ENCODE measurements at regions not wholly inside any gene's neighbourhood (a gene's known extent, or its start where the extent isn't known, plus 50 kb on each side); places are given as distances from the start of the nearest gene placed in this dataset.

DNA sequence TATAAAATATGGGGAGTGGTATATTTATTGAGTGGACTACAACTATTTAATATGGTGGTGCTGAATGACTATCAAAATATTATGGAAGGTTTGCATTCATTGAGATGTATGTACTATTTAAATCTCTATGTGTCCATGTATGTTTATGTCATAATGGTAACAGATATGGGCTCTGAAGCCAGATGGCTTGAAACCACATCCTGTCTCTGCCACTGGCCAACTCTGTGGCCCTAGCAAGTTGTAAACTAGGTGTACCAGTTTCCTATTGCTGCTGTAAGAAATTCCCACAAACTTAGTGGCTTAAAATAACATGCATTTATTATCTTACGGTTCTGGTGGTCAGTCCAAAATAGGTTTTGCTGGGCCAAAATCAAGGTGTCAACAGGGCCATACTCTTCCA lies 198.1 kb upstream of the NFE2L3 start:
- Histone ChIP-seq H3K36me3 (ENCODE audit: control insufficient read depth, insufficient read depth, low read length) (no peaks in the 10 kb centered on the region), H3K9me3 (ENCODE audit: control insufficient read depth, low read length) (no peaks in the 10 kb centered on the region), H3K27me3 (ENCODE audit: control insufficient read depth, insufficient read depth, low read length, poor library complexity, severe bottlenecking) (peaks cover 14% of the 10 kb centered on the region), H3K4me3 (ENCODE audit: insufficient read depth, low read depth, low read length) (no peak overlapping the region), H3K27ac (ENCODE audit: insufficient read depth, low read depth, low read length, poor library complexity, severe bottlenecking) (no peak overlapping the region), H3K4me1 (ENCODE audit: control insufficient read depth, insufficient read depth, low read length) (peaks cover 19% of the 10 kb centered on the region)
- WGBS, 2 experiments, result 87 to 95% methylated on average over 1 of the region's 1 CpG

DNA sequence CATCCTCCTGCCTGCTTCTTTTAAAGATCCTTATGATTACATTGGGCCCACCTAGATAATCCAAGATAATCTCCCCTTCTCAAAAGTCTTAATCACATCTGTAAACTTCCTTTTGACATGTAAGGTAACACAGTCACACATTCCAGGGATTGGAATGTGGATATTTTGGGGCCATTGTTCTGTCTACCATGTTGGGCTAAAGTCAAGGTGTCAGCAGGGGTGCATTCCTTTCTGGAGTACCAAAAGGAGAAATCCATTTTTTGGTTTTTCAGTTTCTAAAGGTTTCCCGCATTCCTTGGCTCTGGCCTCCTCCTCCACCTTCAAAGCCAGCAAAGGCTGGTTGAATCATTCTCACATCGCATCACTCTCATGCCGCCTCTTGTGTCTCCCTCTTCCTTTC lies 197.6 kb upstream of the NFE2L3 start:
- 94% methylated on average over 3 of the region's 3 CpGs for WGBS, 2 experiments
- Histone ChIP-seq H3K4me3 (ENCODE audit: insufficient read depth, low read depth, low read length) (no peak overlapping the region), H3K27me3 (ENCODE audit: control insufficient read depth, insufficient read depth, low read length, poor library complexity, severe bottlenecking) (peaks cover 12% of the 10 kb centered on the region), H3K36me3 (ENCODE audit: control insufficient read depth, insufficient read depth, low read length) (no peaks in the 10 kb centered on the region), H3K27ac (ENCODE audit: insufficient read depth, low read depth, low read length, poor library complexity, severe bottlenecking) (no peak overlapping the region), H3K4me1 (ENCODE audit: control insufficient read depth, insufficient read depth, low read length) (peaks cover 13% of the 10 kb centered on the region), H3K9me3 (ENCODE audit: control insufficient read depth, low read length) (no peaks in the 10 kb centered on the region)

DNA sequence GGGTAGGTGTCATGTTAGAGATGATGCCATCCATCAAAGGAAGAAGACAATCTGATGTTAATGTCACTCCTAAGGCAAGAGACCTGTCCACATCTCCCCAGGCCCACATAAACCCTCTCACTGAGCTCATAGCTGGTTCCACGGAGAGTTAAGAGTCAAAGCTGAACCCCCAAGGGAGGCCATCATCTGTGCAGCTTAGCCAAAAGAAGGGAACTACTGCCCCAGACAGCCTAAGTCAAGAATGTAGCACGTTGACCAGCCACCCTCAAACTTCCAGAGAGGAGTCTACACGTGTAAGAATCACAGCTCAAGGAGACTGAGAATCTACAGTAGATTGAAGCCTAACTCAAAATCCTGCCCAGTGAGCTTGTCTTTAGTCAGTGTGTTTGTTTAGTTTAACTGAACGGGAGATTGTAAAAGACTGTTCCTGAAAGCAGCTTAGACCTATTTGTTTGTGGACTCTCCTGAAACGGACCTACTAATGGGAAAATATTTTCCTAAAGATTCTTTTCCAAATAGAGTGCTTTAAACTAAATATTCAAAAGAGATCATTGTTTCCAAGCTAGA lies 192.7 kb upstream of the NFE2L3 start:
- Histone ChIP-seq H3K36me3 (ENCODE audit: control insufficient read depth, insufficient read depth, low read length) (no peaks in the 10 kb centered on the region), H3K4me3 (ENCODE audit: insufficient read depth, low read depth, low read length) (no peak overlapping the region), H3K27ac (ENCODE audit: insufficient read depth, low read depth, low read length, poor library complexity, severe bottlenecking) (no peak overlapping the region), H3K9me3 (ENCODE audit: control insufficient read depth, low read length) (no peaks in the 10 kb centered on the region), H3K27me3 (ENCODE audit: control insufficient read depth, insufficient read depth, low read length, poor library complexity, severe bottlenecking) (no peaks in the 10 kb centered on the region), H3K4me1 (ENCODE audit: control insufficient read depth, insufficient read depth, low read length) (no peaks in the 10 kb centered on the region)
- 80 to 83% methylated on average over 5 of the region's 5 CpGs for WGBS, 2 experiments

DNA sequence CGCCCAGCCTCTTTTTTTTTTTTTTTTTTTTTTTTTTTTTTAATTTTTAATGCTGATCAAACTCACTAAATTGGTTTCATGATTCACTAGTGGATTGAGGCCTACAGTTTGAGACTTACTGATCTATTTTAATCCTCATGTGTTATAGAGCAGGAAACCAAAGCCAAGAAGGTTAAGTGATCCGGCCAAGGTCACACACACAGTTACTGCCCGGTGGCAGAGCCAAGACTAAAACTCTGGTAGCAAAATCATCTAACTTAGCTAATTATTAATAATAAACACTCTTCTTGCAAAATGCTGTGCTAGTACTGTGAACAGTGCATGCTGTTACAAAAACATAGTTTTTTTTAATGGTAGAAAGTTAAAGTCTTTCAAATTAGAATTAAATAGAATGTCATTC lies 188.3 kb upstream of the NFE2L3 start:
- WGBS, 2 experiments, result 98 to 100% methylated on average over 2 of the region's 3 CpGs
- H3K4me1 ChIP-seq (ENCODE audit: control insufficient read depth, insufficient read depth, low read length), result no peaks in the 10 kb centered on the region
- H3K4me3 ChIP-seq (ENCODE audit: insufficient read depth, low read depth, low read length), result no peak overlapping the region
- H3K27ac ChIP-seq (ENCODE audit: insufficient read depth, low read depth, low read length, poor library complexity, severe bottlenecking), result no peak overlapping the region
- H3K27me3 ChIP-seq (ENCODE audit: control insufficient read depth, insufficient read depth, low read length, poor library complexity, severe bottlenecking), result no peaks in the 10 kb centered on the region
- no peaks in the 10 kb centered on the region for H3K36me3 ChIP-seq (ENCODE audit: control insufficient read depth, insufficient read depth, low read length)
- no peaks in the 10 kb centered on the region for H3K9me3 ChIP-seq (ENCODE audit: control insufficient read depth, low read length)

DNA sequence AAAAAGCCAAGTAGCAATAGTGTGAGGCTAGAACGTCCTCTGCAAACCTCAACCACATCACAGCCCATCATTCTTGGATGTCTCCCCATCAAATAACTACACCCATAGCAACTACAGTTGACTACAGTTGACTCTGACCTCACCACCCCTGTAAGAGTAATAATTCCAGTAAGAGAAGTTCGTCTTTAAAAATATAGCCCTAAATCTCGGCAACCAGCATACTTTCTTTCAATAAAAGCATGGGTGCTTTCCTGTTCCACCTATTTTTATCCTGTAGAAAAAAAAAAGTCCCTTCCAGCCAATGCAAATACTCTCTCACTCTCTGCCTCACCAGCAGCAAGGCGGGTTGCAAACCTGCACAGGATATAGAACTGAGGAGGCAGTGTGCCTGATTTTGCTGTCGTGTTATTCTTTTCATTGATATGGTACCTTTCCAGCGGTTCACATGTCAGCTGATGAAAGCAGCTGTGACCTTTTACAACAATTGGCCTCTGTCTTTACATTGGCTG lies 187.5 kb upstream of the NFE2L3 start:
- no peaks in the 10 kb centered on the region for H3K27me3 ChIP-seq (ENCODE audit: control insufficient read depth, insufficient read depth, low read length, poor library complexity, severe bottlenecking)
- no peak overlapping the region for H3K27ac ChIP-seq (ENCODE audit: insufficient read depth, low read depth, low read length, poor library complexity, severe bottlenecking)
- no peaks in the 10 kb centered on the region for H3K4me1 ChIP-seq (ENCODE audit: control insufficient read depth, insufficient read depth, low read length)
- no peaks in the 10 kb centered on the region for H3K36me3 ChIP-seq (ENCODE audit: control insufficient read depth, insufficient read depth, low read length)
- 90 to 91% methylated on average over 6 of the region's 6 CpGs for WGBS, 2 experiments
- H3K4me3 ChIP-seq (ENCODE audit: insufficient read depth, low read depth, low read length), result no peak overlapping the region
- H3K9me3 ChIP-seq (ENCODE audit: control insufficient read depth, low read length), result no peaks in the 10 kb centered on the region

DNA sequence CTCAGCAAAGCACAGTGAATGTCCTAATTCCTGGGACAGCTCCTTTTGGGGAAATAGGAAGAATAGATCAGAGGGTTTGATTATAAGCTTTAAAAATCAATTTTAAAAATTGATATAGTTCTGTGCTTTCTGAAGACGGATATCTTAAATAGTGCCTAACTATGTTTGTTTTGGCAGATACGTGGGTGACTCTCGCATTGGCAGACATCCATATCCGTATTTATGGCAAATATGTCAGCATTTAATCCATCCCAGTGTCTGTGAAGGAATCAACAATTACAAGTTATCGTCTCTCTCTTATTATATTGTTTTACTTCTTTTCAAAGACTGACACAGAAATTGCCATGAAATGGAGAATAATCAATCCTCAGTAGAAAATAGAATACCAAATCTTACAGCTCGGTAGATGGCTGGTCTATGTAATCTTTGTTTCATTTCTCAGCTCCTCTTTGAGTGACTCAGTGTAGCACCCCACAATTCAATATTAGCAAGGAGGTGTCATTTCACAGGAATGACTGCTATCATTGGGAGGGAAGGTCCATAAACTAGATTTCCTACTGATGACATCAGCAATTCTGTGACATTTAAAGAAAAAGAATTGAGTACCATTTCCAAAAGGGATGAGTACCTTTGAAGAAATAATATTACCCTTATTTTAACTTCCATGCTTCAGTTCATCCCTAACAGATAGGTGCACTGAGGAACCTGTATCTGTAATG lies 186.4 kb upstream of the NFE2L3 start:
- WGBS, 2 experiments, result 93% methylated on average over 6 of the region's 6 CpGs
- Histone ChIP-seq H3K4me1 (ENCODE audit: control insufficient read depth, insufficient read depth, low read length) (no peaks in the 10 kb centered on the region), H3K36me3 (ENCODE audit: control insufficient read depth, insufficient read depth, low read length) (no peaks in the 10 kb centered on the region)

DNA sequence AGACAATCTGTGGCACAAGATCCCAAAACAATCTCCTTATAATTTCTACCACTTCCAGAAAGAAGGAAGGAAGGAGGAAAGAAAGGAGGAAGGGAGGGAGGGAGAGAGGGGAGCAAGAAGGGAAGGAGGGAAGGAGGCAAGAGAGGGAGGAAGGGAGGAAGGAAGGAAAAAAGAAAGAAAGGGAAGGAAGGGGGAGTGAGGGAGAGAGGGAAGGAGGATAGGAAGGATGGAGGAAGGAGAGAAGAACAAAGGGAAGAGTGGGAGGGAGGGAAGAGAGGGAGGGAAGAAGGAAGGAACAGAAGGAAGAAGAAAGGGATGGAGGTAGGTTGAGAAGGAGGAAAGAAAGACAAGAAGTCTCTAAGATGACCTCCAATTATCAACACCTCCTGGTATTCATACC lies 185.5 kb upstream of the NFE2L3 start:
- Histone ChIP-seq H3K9me3 (ENCODE audit: control insufficient read depth, low read length) (no peaks in the 10 kb centered on the region), H3K36me3 (ENCODE audit: control insufficient read depth, insufficient read depth, low read length) (no peaks in the 10 kb centered on the region), H3K4me1 (ENCODE audit: control insufficient read depth, insufficient read depth, low read length) (no peaks in the 10 kb centered on the region), H3K4me3 (ENCODE audit: insufficient read depth, low read depth, low read length) (no peak overlapping the region), H3K27ac (ENCODE audit: insufficient read depth, low read depth, low read length, poor library complexity, severe bottlenecking) (no peak overlapping the region), H3K27me3 (ENCODE audit: control insufficient read depth, insufficient read depth, low read length, poor library complexity, severe bottlenecking) (no peaks in the 10 kb centered on the region)

More for the DNA sequence above, 186.4 kb upstream of the NFE2L3 start:
- Histone ChIP-seq H3K4me3 (ENCODE audit: insufficient read depth, low read depth, low read length) (no peak overlapping the region), H3K27ac (ENCODE audit: insufficient read depth, low read depth, low read length, poor library complexity, severe bottlenecking) (no peak overlapping the region), H3K27me3 (ENCODE audit: control insufficient read depth, insufficient read depth, low read length, poor library complexity, severe bottlenecking) (no peaks in the 10 kb centered on the region), H3K9me3 (ENCODE audit: control insufficient read depth, low read length) (no peaks in the 10 kb centered on the region)

GRCh38 chr7:25967278-25968204 lies 184.5 kb upstream of the NFE2L3 start:
- Histone ChIP-seq H3K9me3 (ENCODE audit: control insufficient read depth, low read length) (no peaks in the 10 kb centered on the region), H3K4me3 (ENCODE audit: insufficient read depth, low read depth, low read length) (no peak overlapping the region), H3K36me3 (ENCODE audit: control insufficient read depth, insufficient read depth, low read length) (no peaks in the 10 kb centered on the region), H3K4me1 (ENCODE audit: control insufficient read depth, insufficient read depth, low read length) (no peaks in the 10 kb centered on the region), H3K27me3 (ENCODE audit: control insufficient read depth, insufficient read depth, low read length, poor library complexity, severe bottlenecking) (no peaks in the 10 kb centered on the region), H3K27ac (ENCODE audit: insufficient read depth, low read depth, low read length, poor library complexity, severe bottlenecking) (no peak overlapping the region)
- 93% methylated on average over 4 of the region's 4 CpGs for WGBS, 2 experiments

DNA sequence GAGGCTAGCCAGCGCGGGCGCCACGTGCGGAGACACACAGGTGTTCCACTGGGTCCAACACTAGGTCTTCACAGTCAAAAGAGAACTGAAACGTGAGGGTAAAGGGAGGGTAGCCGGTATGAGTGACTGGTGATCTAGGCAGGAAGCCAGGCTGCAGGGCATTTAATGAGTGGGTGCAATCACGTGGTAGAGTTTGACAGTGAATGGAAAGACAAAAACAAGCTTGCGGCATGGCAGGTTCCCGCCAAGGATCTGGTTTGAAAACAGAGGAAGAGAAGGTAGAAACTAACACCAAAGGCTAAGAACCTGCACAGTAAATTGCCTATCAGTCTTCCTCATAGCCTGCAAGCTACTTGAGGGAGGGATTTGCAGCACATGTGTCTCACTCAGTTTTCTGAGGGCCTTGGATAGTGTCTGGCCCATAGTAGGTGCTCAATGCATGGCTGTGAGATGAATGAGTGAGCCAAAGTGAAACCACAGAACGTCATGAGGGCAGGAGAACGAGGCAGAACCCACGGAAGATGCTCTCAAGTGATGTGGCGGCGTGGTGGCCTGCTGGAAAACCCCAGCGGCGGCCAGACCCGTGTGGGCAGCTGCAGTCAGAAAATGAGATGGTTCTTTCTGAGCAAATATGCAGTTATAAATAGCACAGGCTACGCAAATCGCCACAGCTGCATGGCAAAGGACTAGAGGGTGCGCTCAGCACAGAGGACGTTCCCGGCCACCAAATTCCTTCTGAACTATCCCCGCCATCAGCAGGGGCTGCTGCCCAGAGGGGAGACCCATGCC lies 183.6 kb upstream of the NFE2L3 start:
- Histone ChIP-seq H3K27me3 (ENCODE audit: control insufficient read depth, insufficient read depth, low read length, poor library complexity, severe bottlenecking) (no peaks in the 10 kb centered on the region), H3K4me3 (ENCODE audit: insufficient read depth, low read depth, low read length) (no peak overlapping the region), H3K27ac (ENCODE audit: insufficient read depth, low read depth, low read length, poor library complexity, severe bottlenecking) (no peak overlapping the region), H3K4me1 (ENCODE audit: control insufficient read depth, insufficient read depth, low read length) (no peaks in the 10 kb centered on the region), H3K9me3 (ENCODE audit: control insufficient read depth, low read length) (no peaks in the 10 kb centered on the region), H3K36me3 (ENCODE audit: control insufficient read depth, insufficient read depth, low read length) (no peaks in the 10 kb centered on the region)
- 95 to 96% methylated on average over 24 of the region's 24 CpGs for WGBS, 2 experiments
